ENCODE measurements at regions not wholly inside any gene's neighbourhood (a gene's known extent, or its start where the extent isn't known, plus 50 kb on each side); places are given as distances from the start of the nearest gene placed in this dataset.

DNA sequence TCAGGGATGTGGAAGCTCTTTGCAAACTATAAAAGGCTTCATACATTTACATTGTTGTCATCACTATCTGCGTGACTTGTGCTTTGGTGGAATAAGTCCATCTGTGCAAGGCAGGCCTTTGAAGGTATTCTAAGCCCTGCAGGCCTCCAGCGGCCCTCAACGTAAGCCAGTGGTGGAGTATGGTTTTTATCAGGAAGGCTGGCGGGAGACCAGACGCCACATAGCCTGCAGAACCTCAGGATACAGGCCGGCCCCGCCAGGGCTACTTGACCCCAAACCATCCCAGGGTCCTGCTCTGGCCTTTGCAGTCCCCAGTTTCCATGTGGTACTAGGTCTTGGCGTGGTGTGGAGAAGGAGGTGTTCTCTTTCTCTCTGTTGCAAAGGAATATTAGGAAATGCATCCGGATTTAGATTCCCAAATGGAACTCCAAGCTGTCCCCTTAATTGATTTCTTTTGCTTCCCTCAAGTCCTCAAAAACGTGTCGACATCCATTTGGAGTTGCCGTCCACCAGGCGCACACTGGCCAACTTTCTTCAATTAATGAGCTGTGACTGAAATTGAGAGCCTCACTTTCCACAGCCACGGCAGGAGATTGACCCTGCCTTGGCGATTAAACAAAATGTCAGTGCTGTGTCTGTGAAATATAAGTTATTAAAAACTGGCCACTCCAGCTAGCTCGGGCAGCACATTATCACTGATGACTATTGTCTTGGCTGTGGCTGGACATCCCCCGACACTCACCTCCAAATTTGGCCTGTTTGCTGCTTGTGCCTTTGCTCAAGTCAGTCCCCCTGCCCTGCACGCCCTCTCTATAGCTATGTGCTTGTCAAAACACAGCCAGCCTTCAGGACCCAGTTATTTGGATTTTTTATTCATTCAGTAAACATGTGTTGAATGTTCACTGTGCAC lies 239.8 kb upstream of the TLE3 start:
- Histone ChIP-seq H3K27me3 (no peaks in the 10 kb centered on the region), H3K36me3 (no peaks in the 10 kb centered on the region), H3K9me3 (no peaks in the 10 kb centered on the region), H3K4me3 (no peak overlapping the region), H3K4me1 (no peaks in the 10 kb centered on the region), H3K27ac (no peak overlapping the region)
- FAIRE-seq (no peak), DNase-seq (peak in 1 of 6 donors; percentile 46), ATAC-seq (no peak)
- intact Hi-C loops (cut with DNase I): no loop called here
- TF ChIP-seq, protein P1, sequence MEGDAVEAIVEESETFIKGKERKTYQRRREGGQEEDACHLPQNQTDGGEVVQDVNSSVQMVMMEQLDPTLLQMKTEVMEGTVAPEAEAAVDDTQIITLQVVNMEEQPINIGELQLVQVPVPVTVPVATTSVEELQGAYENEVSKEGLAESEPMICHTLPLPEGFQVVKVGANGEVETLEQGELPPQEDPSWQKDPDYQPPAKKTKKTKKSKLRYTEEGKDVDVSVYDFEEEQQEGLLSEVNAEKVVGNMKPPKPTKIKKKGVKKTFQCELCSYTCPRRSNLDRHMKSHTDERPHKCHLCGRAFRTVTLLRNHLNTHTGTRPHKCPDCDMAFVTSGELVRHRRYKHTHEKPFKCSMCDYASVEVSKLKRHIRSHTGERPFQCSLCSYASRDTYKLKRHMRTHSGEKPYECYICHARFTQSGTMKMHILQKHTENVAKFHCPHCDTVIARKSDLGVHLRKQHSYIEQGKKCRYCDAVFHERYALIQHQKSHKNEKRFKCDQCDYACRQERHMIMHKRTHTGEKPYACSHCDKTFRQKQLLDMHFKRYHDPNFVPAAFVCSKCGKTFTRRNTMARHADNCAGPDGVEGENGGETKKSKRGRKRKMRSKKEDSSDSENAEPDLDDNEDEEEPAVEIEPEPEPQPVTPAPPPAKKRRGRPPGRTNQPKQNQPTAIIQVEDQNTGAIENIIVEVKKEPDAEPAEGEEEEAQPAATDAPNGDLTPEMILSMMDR (IDR thresholded peaks at IDR 0.05): no peak
- WGBS, 2 donors: 86 to 88% methylated on average over 18 of the region's 18 CpGs

GRCh38 chr15:70336425-70337009 lies 238.8 kb upstream of the TLE3 start:
- Histone ChIP-seq H3K27me3 (no peaks in the 10 kb centered on the region), H3K9me3 (no peaks in the 10 kb centered on the region), H3K4me3 (no peak overlapping the region), H3K27ac (no peak overlapping the region), H3K36me3 (no peaks in the 10 kb centered on the region), H3K4me1 (no peaks in the 10 kb centered on the region)
- no peak for DNase-seq
- no peak for FAIRE-seq
- intact Hi-C loops (cut with DNase I): no loop called here
- TF ChIP-seq, protein P1 (IDR thresholded peaks at IDR 0.05): no peak
- no peak for ATAC-seq
- 81 to 85% methylated on average over 6 of the region's 6 CpGs for WGBS, 2 donors

GRCh38 chr15:70334286-70334685 lies 236.6 kb upstream of the TLE3 start:
- H3K9me3 ChIP-seq: no peaks in the 10 kb centered on the region
- FAIRE-seq (no peak), ATAC-seq (no peak), DNase-seq (no peak)
- 91 to 95% methylated on average over 5 of the region's 5 CpGs for WGBS, 2 donors
- no peaks in the 10 kb centered on the region for H3K36me3 ChIP-seq
- no peaks in the 10 kb centered on the region for H3K4me1 ChIP-seq
- H3K27ac ChIP-seq: no peak overlapping the region
- intact Hi-C loops (cut with DNase I): no loop called here
- TF ChIP-seq, protein P1 (IDR thresholded peaks at IDR 0.05): no peak
- H3K27me3 ChIP-seq: no peaks in the 10 kb centered on the region
- H3K4me3 ChIP-seq: no peak overlapping the region

- no peak for FAIRE-seq
- H3K36me3 ChIP-seq: no peaks in the 10 kb centered on the region
- DNase-seq: no peak
- TF ChIP-seq, protein P1 (IDR thresholded peaks at IDR 0.05): no peak
- no peak overlapping the region for H3K27ac ChIP-seq
- intact Hi-C loops (cut with DNase I): no loop called here
- no peaks in the 10 kb centered on the region for H3K4me1 ChIP-seq
- no peak overlapping the region for H3K4me3 ChIP-seq
- H3K27me3 ChIP-seq: no peaks in the 10 kb centered on the region
- ATAC-seq: peak in 2 of 4 donors; percentile 17 to 35
- no peaks in the 10 kb centered on the region for H3K9me3 ChIP-seq
- 92 to 94% methylated on average over 8 of the region's 8 CpGs for WGBS, 2 donors
Measured at GRCh38 chr15:70329179-70329578, 231.5 kb upstream of the TLE3 start.

DNA sequence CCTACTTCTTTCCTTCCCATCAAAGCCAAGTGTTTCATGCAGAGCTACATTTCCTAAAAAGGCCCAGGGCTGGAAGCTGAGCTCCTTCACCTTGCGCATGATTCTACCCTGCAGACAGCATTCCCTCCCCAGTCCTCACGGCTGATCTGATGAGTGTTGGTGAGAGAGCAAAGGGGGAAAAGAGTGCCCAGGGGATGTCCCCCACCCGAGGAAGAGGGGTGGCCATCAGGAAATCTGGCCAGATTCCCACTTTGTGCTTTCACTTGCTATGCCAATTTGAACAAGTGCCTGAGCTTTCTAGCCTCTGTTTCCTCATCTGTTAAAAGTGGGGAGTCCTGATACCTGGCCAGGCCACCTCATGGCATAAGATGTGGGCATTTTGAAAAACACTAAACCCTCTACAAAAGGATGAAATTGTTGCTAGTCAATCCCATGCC lies 231.0 kb upstream of the TLE3 start:
- intact Hi-C loops (cut with DNase I): no loop called here
- DNase-seq: no peak
- Histone ChIP-seq H3K36me3 (no peaks in the 10 kb centered on the region), H3K27me3 (no peaks in the 10 kb centered on the region), H3K9me3 (no peaks in the 10 kb centered on the region), H3K4me1 (no peaks in the 10 kb centered on the region), H3K4me3 (no peak overlapping the region), H3K27ac (no peak overlapping the region)
- 64 to 70% methylated on average over 3 of the region's 3 CpGs for WGBS, 2 donors
- no peak for ATAC-seq
- FAIRE-seq: no peak
- TF ChIP-seq, protein P1 (IDR thresholded peaks at IDR 0.05): no peak
